Trophoblast cell (in vitro differentiated cells and primary cell): ENCODE measurements at regions not wholly inside any gene's neighbourhood (a gene's known extent, or its start where the extent isn't known, plus 50 kb on each side); places are given as distances from the start of the nearest gene placed in this dataset.

Source experiments
- DNase-seq, 2 donors: peaks; one replicate each; pipeline ENCODE4 v3.0.0-alpha.2; 2016
- H2AFZ ChIP-seq: 2 replicates; pipeline ENCODE4 v1.6.1; 2013; ENCODE audit warnings: low read length, moderate library complexity, mild to moderate bottlenecking; ENCODE audit not compliant: insufficient read depth, poor library complexity
- H2AK5ac ChIP-seq: 2 replicates; pipeline ENCODE4 v1.6.1; 2013; ENCODE audit warnings: mild to moderate bottlenecking, low read length
- H2BK120ac ChIP-seq: 2 replicates; pipeline ENCODE4 v1.6.1; 2013; ENCODE audit warnings: low read length, mild to moderate bottlenecking, moderate library complexity; ENCODE audit not compliant: insufficient read depth, poor library complexity
- H2BK12ac ChIP-seq: 2 replicates; pipeline ENCODE4 v1.6.1; 2013; ENCODE audit warnings: mild to moderate bottlenecking, low read length, moderate library complexity
- H2BK5ac ChIP-seq: 2 replicates; pipeline ENCODE4 v1.6.1; 2013; ENCODE audit warnings: low read length, low read depth, moderate library complexity, mild to moderate bottlenecking; ENCODE audit not compliant: poor library complexity
- H3K14ac ChIP-seq: 2 replicates; pipeline ENCODE4 v1.6.1; 2013; ENCODE audit warnings: mild to moderate bottlenecking, low read length
- H3K18ac ChIP-seq: 2 replicates; pipeline ENCODE4 v1.6.1; 2013; ENCODE audit warnings: mild to moderate bottlenecking, low read length
- H3K23ac ChIP-seq: 2 replicates; pipeline ENCODE4 v1.6.1; 2013; ENCODE audit warnings: low read length
- H3K27ac ChIP-seq: 2 replicates; pipeline ENCODE4 v1.5.1; 2013; ENCODE audit warnings: low read depth, mild to moderate bottlenecking, inconsistent platforms, low read length, moderate library complexity
- H3K27me3 ChIP-seq: 2 replicates; pipeline ENCODE4 v1.6.1; 2013; ENCODE audit warnings: inconsistent platforms, mild to moderate bottlenecking, low read length, moderate library complexity; ENCODE audit not compliant: insufficient read depth
- H3K36me3 ChIP-seq, 2 experiments: 1 replicate in 1 of 2; 2 replicates in 1 of 2; pipeline ENCODE4 v1.6.1; 2013; ENCODE audit warnings: low read length in 2 of 2, mild to moderate bottlenecking in 2 of 2, moderate library complexity in 1 of 2; ENCODE audit not compliant: insufficient read depth in 2 of 2, control insufficient read depth in 1 of 2
- H3K4ac ChIP-seq: 2 replicates; pipeline ENCODE4 v1.6.1; 2013; ENCODE audit warnings: low read depth, mild to moderate bottlenecking, low read length, moderate library complexity
- H3K4me1 ChIP-seq, 2 experiments: 1 replicate in 1 of 2; 2 replicates in 1 of 2; pipeline ENCODE4 v1.6.1; 2013; ENCODE audit warnings: low read length in 2 of 2, mild to moderate bottlenecking in 2 of 2, moderate library complexity in 1 of 2; ENCODE audit not compliant: insufficient read depth in 2 of 2, control insufficient read depth in 1 of 2
- H3K4me2 ChIP-seq: 2 replicates; pipeline ENCODE4 v1.6.1; 2013; ENCODE audit warnings: inconsistent platforms, mild to moderate bottlenecking, low read length, moderate library complexity
- H3K4me3 ChIP-seq: 2 replicates; pipeline ENCODE4 v1.5.1; 2013; ENCODE audit warnings: mild to moderate bottlenecking, low read depth, low read length, inconsistent platforms
- H3K79me1 ChIP-seq: one replicate; pipeline ENCODE4 v1.6.1; 2013; ENCODE audit warnings: low read length
- H3K79me2 ChIP-seq: 2 replicates; pipeline ENCODE4 v1.6.1; 2013; ENCODE audit warnings: low read length, mild to moderate bottlenecking; ENCODE audit not compliant: control insufficient read depth, insufficient read depth, poor library complexity
- H3K9ac ChIP-seq: 2 replicates; pipeline ENCODE4 v1.6.1; 2013; ENCODE audit warnings: mild to moderate bottlenecking, low read length
- H3K9me3 ChIP-seq: 2 replicates; pipeline ENCODE4 v1.6.1; 2013; ENCODE audit warnings: low read depth, mild to moderate bottlenecking, control low read depth, inconsistent platforms, low read length; ENCODE audit not compliant: insufficient read depth
- H4K12ac ChIP-seq: 2 replicates; pipeline ENCODE4 v1.6.1; 2013; ENCODE audit warnings: low read depth, mild to moderate bottlenecking, low read length, moderate library complexity
- H4K8ac ChIP-seq: 2 replicates; pipeline ENCODE4 v1.6.1; 2013; ENCODE audit warnings: low read depth, mild to moderate bottlenecking, low read length, moderate library complexity
- H4K91ac ChIP-seq: one replicate; pipeline ENCODE4 v1.6.1; 2013; ENCODE audit warnings: low read depth, mild to moderate bottlenecking, low read length, moderate library complexity
- WGBS: extraction: QIAGEN DNeasy Blood & Tissue Kit; methylation state at CpG from one replicate; pipeline ENCODE4 v1.1.7; 2013; ENCODE audit warnings: missing lambda C conversion rate; ENCODE audit not compliant: insufficient read length, insufficient coverage; ENCODE audit errors: extremely low coverage; 5-methylcytosine and 5-hydroxymethylcytosine counted together

DNA sequence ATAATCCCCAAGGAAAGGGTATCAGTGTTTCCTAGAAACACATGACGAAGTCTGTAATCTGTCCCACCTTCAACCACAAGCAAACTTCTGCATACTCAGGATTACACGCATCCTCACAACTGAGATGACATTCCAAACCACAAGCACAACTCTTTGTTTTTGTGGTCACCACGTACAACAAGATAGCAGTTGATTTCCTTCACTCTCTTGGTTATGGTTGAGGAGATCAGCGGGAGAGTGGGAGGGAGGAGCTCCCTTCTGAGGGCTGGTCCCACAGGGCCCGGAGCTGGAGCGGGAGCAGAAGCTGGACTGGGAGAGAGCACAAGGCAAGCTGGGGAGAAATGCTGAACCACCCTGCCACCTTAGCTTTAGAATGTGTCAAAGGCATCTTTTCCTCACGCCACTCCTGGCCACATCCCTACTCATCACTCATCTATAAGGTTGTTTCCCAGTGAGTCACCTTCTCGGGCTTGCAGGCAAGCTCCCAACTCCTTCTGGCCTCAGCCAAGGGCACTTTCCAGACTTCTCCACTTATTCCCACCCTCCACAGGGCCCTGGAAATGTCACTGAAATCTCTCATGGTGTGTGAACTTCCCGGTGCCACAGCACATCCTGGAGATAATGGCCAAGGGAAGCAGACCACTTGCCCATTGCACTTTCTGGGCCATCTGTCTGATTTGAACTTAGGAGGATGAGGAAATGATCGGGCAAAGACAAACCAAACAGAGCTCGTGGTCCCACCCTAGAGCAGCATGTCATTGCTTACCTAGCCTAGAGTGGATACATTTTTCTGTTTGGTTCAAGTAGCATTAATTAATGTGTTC lies 98.9 kb upstream of the LGALSL start:
- no peaks in the 10 kb centered on the region for H3K36me3 ChIP-seq
- H3K27me3 ChIP-seq = no peaks in the 10 kb centered on the region
- no peak overlapping the region for H2AFZ ChIP-seq
- no peak overlapping the region for H3K27ac ChIP-seq
- H4K91ac ChIP-seq = no peak overlapping the region
- DNase-seq = peak; percentile 50 to 67
- H2AK5ac ChIP-seq = no peak overlapping the region
- no peak overlapping the region for H3K18ac ChIP-seq
- H3K79me2 ChIP-seq = no peaks in the 10 kb centered on the region
- H3K4me2 ChIP-seq = no peak overlapping the region
- no peak overlapping the region for H4K12ac ChIP-seq
- no peak overlapping the region for H2BK12ac ChIP-seq
- H3K4me3 ChIP-seq = no peak overlapping the region
- H3K14ac ChIP-seq = no peak overlapping the region
- peaks cover 5 to 6% of the 10 kb centered on the region in 2 experiments for H3K4me1 ChIP-seq
- H3K9ac ChIP-seq = no peak overlapping the region
- H3K9me3 ChIP-seq = peaks cover 3% of the 10 kb centered on the region
- no peak overlapping the region for H2BK5ac ChIP-seq
- WGBS = no CpG with 5 or more reads among the region's 11 CpGs
- H3K23ac ChIP-seq = no peak overlapping the region
- no peak overlapping the region for H4K8ac ChIP-seq
- H2BK120ac ChIP-seq = no peak overlapping the region
- H3K79me1 ChIP-seq = no peaks in the 10 kb centered on the region
- no peak overlapping the region for H3K4ac ChIP-seq

DNA sequence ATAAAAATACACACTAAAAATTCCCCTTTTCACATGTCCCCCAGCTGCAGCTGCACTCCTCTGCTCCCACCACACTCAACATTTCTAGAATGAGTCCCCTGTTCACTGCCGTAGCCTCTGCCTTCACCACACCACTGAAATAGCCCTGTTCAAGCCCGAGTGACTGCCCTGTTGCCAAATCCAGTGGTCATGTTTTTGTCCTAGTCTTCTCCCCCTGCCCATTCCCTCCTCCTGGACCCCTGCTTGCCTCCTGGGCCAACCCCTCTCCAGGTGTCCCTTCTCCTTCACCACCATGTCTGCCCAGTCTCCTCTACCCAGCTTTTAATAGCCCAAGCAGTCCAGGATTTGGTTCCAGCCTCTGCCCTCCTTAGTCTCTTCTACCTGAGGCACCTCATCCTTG lies 97.1 kb upstream of the LGALSL start:
- no peak overlapping the region for H3K18ac ChIP-seq
- no peaks in the 10 kb centered on the region for H3K79me2 ChIP-seq
- H3K14ac ChIP-seq = no peak overlapping the region
- no peaks in the 10 kb centered on the region for H3K36me3 ChIP-seq
- no peak overlapping the region for H3K4ac ChIP-seq
- H4K8ac ChIP-seq = no peak overlapping the region
- no peaks in the 10 kb centered on the region for H3K27me3 ChIP-seq
- H2BK120ac ChIP-seq = no peak overlapping the region
- no peak overlapping the region for H4K12ac ChIP-seq
- no peak overlapping the region for H2BK12ac ChIP-seq
- no peak overlapping the region for H4K91ac ChIP-seq
- peaks cover 7 to 9% of the 10 kb centered on the region in 2 experiments for H3K4me1 ChIP-seq
- H3K4me3 ChIP-seq = no peak overlapping the region
- H3K9me3 ChIP-seq = peaks cover 1% of the 10 kb centered on the region
- no peak overlapping the region for H3K9ac ChIP-seq
- H3K79me1 ChIP-seq = peaks cover under 1% of the 10 kb centered on the region
- no CpG with 5 or more reads among the region's 2 CpGs for WGBS
- H3K23ac ChIP-seq = no peak overlapping the region
- H2AK5ac ChIP-seq = no peak overlapping the region
- no peak overlapping the region for H2AFZ ChIP-seq
- no peak overlapping the region for H3K4me2 ChIP-seq
- DNase-seq = no peak
- H2BK5ac ChIP-seq = no peak overlapping the region
- H3K27ac ChIP-seq = no peak overlapping the region

DNA sequence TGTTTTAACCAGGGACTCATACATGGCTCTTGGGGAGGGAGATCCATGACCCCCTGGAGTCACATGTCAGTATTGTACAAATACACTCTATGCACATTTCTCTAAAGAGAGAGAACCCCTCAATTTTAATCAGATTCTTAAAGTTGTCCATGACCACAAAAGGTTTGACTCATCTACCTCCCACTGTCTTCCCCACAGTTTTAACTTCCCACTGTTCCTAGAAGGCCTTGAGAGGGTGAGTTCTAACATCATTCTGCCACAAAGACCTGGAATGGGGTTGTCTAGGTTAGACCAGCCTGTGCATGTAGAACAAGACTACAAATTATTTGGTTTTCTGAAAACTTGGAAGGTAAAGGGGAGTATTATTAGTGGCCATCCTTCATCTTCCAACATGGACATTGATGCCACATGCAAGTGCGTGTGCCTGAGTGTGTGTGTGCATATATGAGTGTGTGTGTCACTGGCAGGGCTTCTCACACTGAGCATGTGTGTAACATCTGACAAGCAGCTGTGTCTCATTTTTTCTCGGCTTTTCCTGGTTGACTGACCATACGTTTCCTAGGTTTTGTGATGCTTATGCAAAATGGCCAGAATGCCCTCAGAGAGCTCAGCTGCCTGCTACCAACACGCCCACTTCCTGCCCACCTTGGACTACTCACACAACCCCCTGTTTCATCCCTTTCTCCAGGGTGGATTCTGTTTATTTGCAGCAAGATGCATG lies 94.6 kb upstream of the LGALSL start:
- no peak overlapping the region for H3K18ac ChIP-seq
- H3K9ac ChIP-seq = no peak overlapping the region
- H3K4me2 ChIP-seq = no peak overlapping the region
- H4K12ac ChIP-seq = no peak overlapping the region
- no peak overlapping the region for H4K91ac ChIP-seq
- H3K79me2 ChIP-seq = no peaks in the 10 kb centered on the region
- H2BK5ac ChIP-seq = no peak overlapping the region
- no peak overlapping the region for H3K14ac ChIP-seq
- H2BK12ac ChIP-seq = no peak overlapping the region
- no peak overlapping the region for H3K4me3 ChIP-seq
- no peak overlapping the region for H3K4ac ChIP-seq
- no peak overlapping the region for H3K23ac ChIP-seq
- H2AFZ ChIP-seq = no peak overlapping the region
- no peaks in the 10 kb centered on the region for H3K27me3 ChIP-seq
- H2BK120ac ChIP-seq = no peak overlapping the region
- H3K36me3 ChIP-seq = no peaks in the 10 kb centered on the region
- no peak for DNase-seq
- H3K4me1 ChIP-seq = peaks cover 11 to 19% of the 10 kb centered on the region in 2 experiments
- H3K27ac ChIP-seq = no peak overlapping the region
- no peak overlapping the region for H2AK5ac ChIP-seq
- no peaks in the 10 kb centered on the region for H3K9me3 ChIP-seq
- peaks cover 2% of the 10 kb centered on the region for H3K79me1 ChIP-seq
- WGBS = no CpG with 5 or more reads among the region's 4 CpGs
- H4K8ac ChIP-seq = no peak overlapping the region

DNA sequence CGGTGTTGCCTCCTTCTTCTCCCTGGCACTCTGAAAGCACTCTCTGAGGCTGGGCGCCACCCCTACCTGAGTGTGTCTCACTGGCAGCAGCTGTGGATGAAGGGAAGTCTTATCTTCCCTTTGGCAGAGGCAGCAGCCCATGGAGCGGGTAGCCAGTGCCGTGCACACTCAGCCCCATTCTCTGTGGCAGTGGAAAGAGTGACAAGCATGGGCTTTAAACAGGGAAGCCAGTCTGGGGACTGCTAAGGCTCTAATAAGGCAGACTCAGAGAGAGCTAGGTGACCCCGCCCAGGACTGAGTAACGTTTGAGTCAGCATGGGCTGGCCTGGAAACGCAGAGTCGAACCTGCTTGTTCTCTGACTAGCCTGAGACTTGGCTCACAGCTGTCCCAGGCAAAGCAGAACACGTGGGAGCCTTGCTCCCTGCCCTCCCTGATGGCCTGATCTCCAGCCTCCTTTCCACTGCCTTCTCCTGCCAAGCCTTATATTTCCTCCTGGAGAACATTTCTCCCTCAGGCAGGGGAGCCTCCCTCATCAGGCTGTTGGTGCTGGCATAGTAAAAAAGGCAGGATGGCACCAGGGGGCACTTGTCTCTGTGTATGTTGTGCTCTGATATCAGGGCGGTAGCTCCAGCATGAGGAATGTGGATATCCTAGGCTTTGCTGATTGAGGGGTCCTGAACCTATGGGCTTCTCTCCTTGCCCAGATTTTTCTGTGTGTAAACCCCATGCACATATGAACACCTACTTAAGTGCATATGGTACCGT lies 93.9 kb upstream of the LGALSL start:
- WGBS = no CpG with 5 or more reads among the region's 11 CpGs

More for the DNA sequence above, 93.9 kb upstream of the LGALSL start:
- no peak overlapping the region for H3K4me3 ChIP-seq
- no peak overlapping the region for H3K14ac ChIP-seq
- no peak overlapping the region for H3K4me2 ChIP-seq
- no peak overlapping the region for H4K91ac ChIP-seq
- H3K9me3 ChIP-seq = no peaks in the 10 kb centered on the region
- H3K4me1 ChIP-seq = peaks cover 11 to 19% of the 10 kb centered on the region in 2 experiments
- H3K27ac ChIP-seq = no peak overlapping the region
- H3K4ac ChIP-seq = no peak overlapping the region
- no peak overlapping the region for H2AFZ ChIP-seq
- no peaks in the 10 kb centered on the region for H3K27me3 ChIP-seq
- H3K79me1 ChIP-seq = peaks cover 2% of the 10 kb centered on the region
- H2AK5ac ChIP-seq = no peak overlapping the region
- H3K18ac ChIP-seq = no peak overlapping the region
- no peaks in the 10 kb centered on the region for H3K79me2 ChIP-seq
- H3K9ac ChIP-seq = no peak overlapping the region
- DNase-seq = peak; percentile 92 to 95
- H2BK5ac ChIP-seq = no peak overlapping the region
- no peak overlapping the region for H3K23ac ChIP-seq
- no peak overlapping the region for H2BK120ac ChIP-seq
- H2BK12ac ChIP-seq = no peak overlapping the region
- H4K12ac ChIP-seq = no peak overlapping the region
- no peak overlapping the region for H4K8ac ChIP-seq
- no peaks in the 10 kb centered on the region for H3K36me3 ChIP-seq
